Keratinocyte (primary cell): ENCODE measurements at regions not wholly inside any gene's neighbourhood (a gene's known extent, or its start where the extent isn't known, plus 50 kb on each side); places are given as distances from the start of the nearest gene placed in this dataset.
"Not testable (repeated sequence)": the region's sequence is repeated elsewhere in the genome, so short reads cannot be mapped to it uniquely, and the experiment has no call there.

Source experiments
- DNase-seq: peaks from one replicate; pipeline ENCODE4 v3.0.0-alpha.2; 2011; ENCODE audit warnings: low read depth, missing footprints, low spot score
- FAIRE-seq: peaks from 2 replicates; lab custom pipeline; 2011; peaks lifted over from hg19 to GRCh38; lab: Jason Lieb, UNC
- H2AFZ ChIP-seq: 2 replicates; pipeline ENCODE4 v1.6.0; 2012; ENCODE audit warnings: low read length, control low read depth, inconsistent platforms; ENCODE audit not compliant: control insufficient read depth
- H3K27ac ChIP-seq: 2 replicates; pipeline ENCODE4 v1.5.1; 2011; ENCODE audit warnings: low read length; ENCODE audit not compliant: control insufficient read depth, insufficient read depth
- H3K27me3 ChIP-seq: 3 replicates; pipeline ENCODE4 v1.6.0; 2011; ENCODE audit warnings: low read length; ENCODE audit not compliant: control insufficient read depth, insufficient read depth; ENCODE audit errors: extremely low read depth
- H3K36me3 ChIP-seq, 2 experiments: 2 replicates in 1 of 2; 3 replicates in 1 of 2; pipeline ENCODE4 v1.5.1; 2011; ENCODE audit warnings: low read length in 2 of 2, mild to moderate bottlenecking in 1 of 2; ENCODE audit not compliant: control insufficient read depth in 2 of 2, insufficient read depth in 2 of 2; ENCODE audit errors: extremely low read depth in 1 of 2
- H3K4me1 ChIP-seq: 3 replicates; pipeline ENCODE4 v1.5.1; 2011; ENCODE audit warnings: low read length; ENCODE audit not compliant: control insufficient read depth, insufficient read depth; ENCODE audit errors: extremely low read depth
- H3K4me2 ChIP-seq: 3 replicates; pipeline ENCODE4 v1.6.0; 2011; ENCODE audit warnings: low read depth, low read length; ENCODE audit not compliant: control insufficient read depth, insufficient read depth; ENCODE audit errors: extremely low read depth
- H3K4me3 ChIP-seq, 3 experiments: fragments of 200-600 bp in 1 of 3; sonication (generic) in 1 of 3; 2 replicates in 2 of 3; 3 replicates in 1 of 3; pipeline ENCODE4 v1.5.1; 2011 to 2016; ENCODE audit warnings: low read length in 3 of 3, mild to moderate bottlenecking in 3 of 3, control low read depth in 2 of 3, inconsistent platforms in 1 of 3, low read depth in 1 of 3, mixed read lengths in 1 of 3, mixed run types in 1 of 3, moderate library complexity in 1 of 3; ENCODE audit not compliant: control insufficient read depth in 2 of 3, insufficient read depth in 2 of 3; ENCODE audit errors: extremely low read depth in 1 of 3
- H3K79me2 ChIP-seq: 2 replicates; pipeline ENCODE4 v1.6.0; 2012; ENCODE audit warnings: low read length; ENCODE audit not compliant: control insufficient read depth, insufficient read depth
- H3K9ac ChIP-seq: 3 replicates; pipeline ENCODE4 v1.6.0; 2011; ENCODE audit warnings: low read length; ENCODE audit not compliant: control insufficient read depth, insufficient read depth; ENCODE audit errors: extremely low read depth
- H3K9me1 ChIP-seq: 3 replicates; pipeline ENCODE4 v1.6.0; 2011; ENCODE audit warnings: low read length; ENCODE audit not compliant: control insufficient read depth, insufficient read depth; ENCODE audit errors: extremely low read depth
- H3K9me3 ChIP-seq: 2 replicates; pipeline ENCODE4 v1.5.1; 2012; ENCODE audit warnings: low read depth, low read length; ENCODE audit not compliant: control insufficient read depth
- H4K20me1 ChIP-seq: 3 replicates; pipeline ENCODE4 v1.6.0; 2011; ENCODE audit warnings: low read length; ENCODE audit not compliant: control insufficient read depth, insufficient read depth; ENCODE audit errors: extremely low read depth
- EZH2 ChIP-seq: IDR thresholded peaks from one replicate; pipeline ENCODE4 v1.6.1; 2012; ENCODE audit warnings: inconsistent platforms, mild to moderate bottlenecking, low read length, moderate library complexity
- dilution Hi-C: fragments of 300-500 bp; cut with MboI; formaldehyde crosslinking; loops from one replicate; pipeline ENCODE4 v1.7.0; 2020; ENCODE audit warnings: low sequenced_read_pairs; ENCODE audit not compliant: extremely low pct_ligation_motif_present

GRCh38 chr3:194886836-194887235, 201.2 kb downstream of the FAM43A start:
- no peaks in the 10 kb centered on the region for H4K20me1 ChIP-seq
- no peaks in the 10 kb centered on the region for H3K36me3 ChIP-seq
- FAIRE-seq = no peak
- dilution Hi-C loops = no loop called here
- DNase-seq = no peak
- no peaks in the 10 kb centered on the region for H3K9me1 ChIP-seq
- no peaks in the 10 kb centered on the region for H3K27me3 ChIP-seq
- no peak overlapping the region for H3K27ac ChIP-seq
- no peak for TF ChIP-seq EZH2
- H3K9ac ChIP-seq = no peak overlapping the region
- no peaks in the 10 kb centered on the region for H3K79me2 ChIP-seq
- H3K9me3 ChIP-seq = peaks cover 5% of the 10 kb centered on the region
- no peaks in the 10 kb centered on the region for H3K4me1 ChIP-seq
- no peak overlapping the region for H3K4me3 ChIP-seq
- H2AFZ ChIP-seq = no peak overlapping the region
- H3K4me2 ChIP-seq = no peak overlapping the region

DNA sequence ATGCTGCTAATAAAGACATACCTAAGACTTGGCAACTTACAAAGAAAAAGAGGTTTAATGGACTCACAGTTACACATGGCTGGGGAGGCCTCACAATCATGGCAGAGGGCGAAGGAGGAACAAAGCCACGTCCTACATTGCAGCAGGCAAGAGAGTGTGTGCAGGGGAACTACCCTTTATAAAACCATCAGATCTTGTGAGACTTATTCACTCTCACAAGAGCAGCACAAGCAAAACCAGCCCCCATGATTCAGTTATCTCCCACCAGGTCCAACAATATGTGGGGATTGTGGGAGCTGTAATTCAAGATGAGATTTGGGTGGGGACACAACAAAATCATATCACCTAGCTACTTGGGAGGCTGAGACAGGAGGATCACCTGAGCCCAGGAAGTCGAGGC, 202.4 kb downstream of the FAM43A start:
- dilution Hi-C loops, H4K20me1 ChIP-seq, H3K9me1 ChIP-seq, DNase-seq, H3K27ac ChIP-seq, H2AFZ ChIP-seq, H3K36me3 ChIP-seq, H3K4me1 ChIP-seq, H3K9ac ChIP-seq, H3K79me2 ChIP-seq, FAIRE-seq, H3K4me3 ChIP-seq, H3K9me3 ChIP-seq, H3K4me2 ChIP-seq, H3K27me3 ChIP-seq: not testable (repeated sequence)

DNA sequence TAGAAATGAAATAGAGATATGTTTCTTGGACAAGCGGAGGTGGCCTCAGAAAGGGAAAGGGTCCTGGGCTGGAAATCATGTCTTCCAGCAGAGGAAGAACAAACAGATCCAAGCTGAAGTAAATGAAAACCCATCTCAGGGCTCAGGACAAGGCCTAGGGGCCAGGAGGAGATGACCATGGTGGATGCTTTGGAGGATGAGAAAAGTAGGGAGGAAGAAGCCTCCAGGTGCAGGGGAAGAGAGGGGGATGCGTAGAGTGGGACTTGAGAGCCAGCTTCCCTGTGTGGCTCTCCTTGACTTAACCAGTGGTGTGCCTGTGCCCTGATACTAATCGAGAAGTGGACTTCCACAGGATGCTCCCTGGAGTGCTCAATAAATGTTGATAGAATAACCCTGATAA, 203.2 kb downstream of the FAM43A start:
- Histone ChIP-seq H3K4me2 (no peak overlapping the region), H3K9ac (no peak overlapping the region), H3K79me2 (no peaks in the 10 kb centered on the region), H3K4me3 (no peak overlapping the region), H3K4me1 (no peaks in the 10 kb centered on the region), H3K27ac (no peak overlapping the region), H4K20me1 (no peaks in the 10 kb centered on the region), H3K36me3 (no peaks in the 10 kb centered on the region), H3K9me1 (no peaks in the 10 kb centered on the region), H3K27me3 (no peaks in the 10 kb centered on the region), H3K9me3 (peaks cover 1% of the 10 kb centered on the region), H2AFZ (no peak overlapping the region)
- dilution Hi-C loops = no loop called here
- no peak for DNase-seq
- TF ChIP-seq EZH2 = no peak
- no peak for FAIRE-seq
